PC-9 (cell line): ENCODE measurements at regions not wholly inside any gene's neighbourhood (a gene's known extent, or its start where the extent isn't known, plus 50 kb on each side); places are given as distances from the start of the nearest gene placed in this dataset.

Experiments used
- BruUV-seq: library from RNA; stranded (reverse); fragments of 400-500 nt; replicated peaks from 2 replicates; lab custom pipeline; 2021; lab: Mats Ljungman, UMichigan
- CTCF ChIA-PET: fragments of 300-600 bp; sonication (Branson Sonifier 250); formaldehyde crosslinking; loops from one replicate; lab custom pipeline; 2022; ENCODE audit warnings: antibody characterized with exemption; lab: Charles Lee
- POLR2A ChIA-PET: fragments of 300-600 bp; sonication (Branson Sonifier 250); formaldehyde crosslinking; loops from one replicate; lab custom pipeline; 2022; ENCODE audit warnings: antibody characterized with exemption; ENCODE audit not compliant: unreplicated experiment; lab: Charles Lee
- DNase-seq, 2 experiments: peaks; one replicate each; pipeline versions ENCODE4 v3.0.0 to v3.0.0-alpha.2; 2015 to 2022; ENCODE audit warnings: mixed read lengths in 1 of 2
- H2AFZ ChIP-seq: fragments of 200-600 bp; sonication (generic); 2 replicates; pipeline ENCODE4 v1.8.1; 2017; ENCODE audit warnings: antibody characterized with exemption
- H3F3A ChIP-seq: fragments of 200-600 bp; sonication (generic); 2 replicates; pipeline ENCODE4 v1.8.1; 2017; ENCODE audit warnings: antibody characterized with exemption, mild to moderate bottlenecking, low read depth; ENCODE audit not compliant: insufficient read depth
- H3K27ac ChIP-seq: fragments of 200-600 bp; sonication (generic); 2 replicates; pipeline ENCODE4 v1.6.1; 2016; ENCODE audit warnings: mixed run types
- H3K27me3 ChIP-seq: fragments of 200-600 bp; sonication (generic); 2 replicates; pipeline ENCODE4 v1.6.1; 2016; ENCODE audit warnings: low read depth, mixed run types; ENCODE audit not compliant: insufficient read depth
- H3K36me3 ChIP-seq: fragments of 200-600 bp; sonication (generic); 2 replicates; pipeline ENCODE4 v1.6.1; 2016; ENCODE audit warnings: low read depth, mixed run types
- H3K4me1 ChIP-seq: fragments of 200-600 bp; sonication (generic); replicated peaks from 2 replicates; pipeline ENCODE4 v1.6.1; 2016; ENCODE audit warnings: mixed run types; ENCODE audit not compliant: insufficient read depth
- H3K4me2 ChIP-seq: fragments of 200-600 bp; sonication (generic); 2 replicates; pipeline ENCODE4 v1.6.1; 2017; ENCODE audit warnings: mixed run types
- H3K4me3 ChIP-seq: fragments of 200-600 bp; sonication (generic); 2 replicates; pipeline ENCODE4 v1.6.1; 2016; ENCODE audit warnings: mixed run types
- H3K79me2 ChIP-seq: fragments of 200-600 bp; sonication (generic); 2 replicates; pipeline ENCODE4 v1.6.1; 2017; ENCODE audit warnings: low read depth, mixed run types
- H3K9me2 ChIP-seq: fragments of 200-600 bp; sonication (generic); 2 replicates; pipeline ENCODE4 v1.8.1; 2017; ENCODE audit warnings: mild to moderate bottlenecking; ENCODE audit not compliant: insufficient read depth
- H3K9me3 ChIP-seq: fragments of 200-600 bp; sonication (generic); 2 replicates; pipeline ENCODE4 v1.8.1; 2016; ENCODE audit warnings: low read depth; ENCODE audit not compliant: insufficient read depth
- H4K20me1 ChIP-seq: fragments of 200-600 bp; sonication (generic); 2 replicates; pipeline ENCODE4 v1.8.1; 2017; ENCODE audit not compliant: insufficient read depth
- CTCF ChIP-seq: fragments of 200-600 bp; sonication (generic); conservative IDR thresholded peaks from 2 replicates; pipeline ENCODE4 v1.6.1; 2017; ENCODE audit warnings: mixed run types, antibody characterized with exemption, mild to moderate bottlenecking, moderate library complexity
- EZH2 ChIP-seq: fragments of 200-600 bp; sonication (generic); IDR thresholded peaks from 2 replicates; pipeline ENCODE4 v1.8.0; 2017; ENCODE audit warnings: antibody characterized with exemption, low read depth
- intact Hi-C: fragments of 100-400 bp; cut with micrococcal nuclease; formaldehyde crosslinking; loops from one replicate; pipeline ENCODE4 v1.10.0; 2022; ENCODE audit not compliant: unreplicated experiment

GRCh38 chr3:19775765-19776164 is 158.3 kb downstream of the EFHB start:
- CTCF ChIA-PET: no interaction called here
- no TSS peak for BruUV-seq
- POLR2A ChIA-PET: no interaction called here

DNA sequence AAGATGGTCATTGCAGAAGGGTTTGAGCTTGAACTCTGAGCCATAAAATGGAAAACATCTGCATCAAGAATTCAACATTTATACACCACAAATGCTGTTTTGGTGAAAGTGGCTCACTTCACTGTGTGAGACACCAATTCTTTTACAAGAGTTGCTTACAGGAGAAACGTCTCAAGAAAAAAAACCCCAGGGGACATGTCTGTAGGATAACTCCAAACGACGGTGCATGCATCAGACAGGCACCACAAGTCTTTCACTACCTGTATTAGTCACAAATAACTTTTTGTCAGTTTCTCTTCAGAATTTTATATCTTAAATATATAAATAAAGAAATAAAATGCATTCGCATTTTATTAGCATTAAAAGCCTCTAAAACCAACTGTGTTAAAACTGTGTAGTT is 164.3 kb downstream of the EFHB start:
- TF ChIP-seq EZH2 (no peak), CTCF (no peak)
- Histone ChIP-seq H3K4me3 (no peak overlapping the region), H4K20me1 (no peaks in the 10 kb centered on the region), H2AFZ (no peak overlapping the region), H3K36me3 (no peaks in the 10 kb centered on the region), H3K4me2 (no peak overlapping the region), H3F3A (no peaks in the 10 kb centered on the region), H3K9me3 (no peaks in the 10 kb centered on the region), H3K4me1 (no peaks in the 10 kb centered on the region), H3K27ac (no peak overlapping the region), H3K9me2 (no peaks in the 10 kb centered on the region), H3K79me2 (no peaks in the 10 kb centered on the region), H3K27me3 (no peaks in the 10 kb centered on the region)
- intact Hi-C loops: no loop called here
- ChIA-PET POLR2A (no interaction called here), CTCF (interaction anchor here (0.6 kb wide), 1 partner anchor 32 kb away, joined by 3 read pairs; no protein-coding TSS in a partner anchor)
- no TSS peak for BruUV-seq
- DNase-seq: no peak

More at GRCh38 chr3:19775765-19776164, 158.3 kb downstream of the EFHB start:
- Histone ChIP-seq H3K4me3 (no peak overlapping the region), H3K27me3 (no peaks in the 10 kb centered on the region), H3K27ac (no peak overlapping the region), H3K9me3 (no peaks in the 10 kb centered on the region), H2AFZ (no peak overlapping the region), H3K4me2 (no peak overlapping the region), H3K79me2 (no peaks in the 10 kb centered on the region), H4K20me1 (no peaks in the 10 kb centered on the region), H3K4me1 (no peaks in the 10 kb centered on the region), H3K9me2 (no peaks in the 10 kb centered on the region), H3K36me3 (no peaks in the 10 kb centered on the region), H3F3A (no peaks in the 10 kb centered on the region)
- no peak for DNase-seq
- intact Hi-C loops: no loop called here
- TF ChIP-seq EZH2 (no peak), CTCF (no peak)

GRCh38 chr3:19765954-19766353 is 168.1 kb downstream of the EFHB start:
- Histone ChIP-seq H3K4me1 (no peaks in the 10 kb centered on the region), H4K20me1 (no peaks in the 10 kb centered on the region), H3K36me3 (no peaks in the 10 kb centered on the region), H3K9me2 (no peaks in the 10 kb centered on the region), H3K4me2 (no peak overlapping the region), H3K9me3 (no peaks in the 10 kb centered on the region), H3K4me3 (no peak overlapping the region), H3K79me2 (no peaks in the 10 kb centered on the region), H3K27ac (no peak overlapping the region), H3F3A (no peaks in the 10 kb centered on the region), H2AFZ (no peak overlapping the region), H3K27me3 (no peaks in the 10 kb centered on the region)
- no peak for TF ChIP-seq CTCF
- TF ChIP-seq EZH2: no peak
- ChIA-PET CTCF (no interaction called here), POLR2A (no interaction called here)
- DNase-seq: no peak
- intact Hi-C loops: no loop called here
- no TSS peak for BruUV-seq
